ENCODE measurements at regions not wholly inside any gene's neighbourhood (a gene's known extent, or its start where the extent isn't known, plus 50 kb on each side); places are given as distances from the start of the nearest gene placed in this dataset.

DNA sequence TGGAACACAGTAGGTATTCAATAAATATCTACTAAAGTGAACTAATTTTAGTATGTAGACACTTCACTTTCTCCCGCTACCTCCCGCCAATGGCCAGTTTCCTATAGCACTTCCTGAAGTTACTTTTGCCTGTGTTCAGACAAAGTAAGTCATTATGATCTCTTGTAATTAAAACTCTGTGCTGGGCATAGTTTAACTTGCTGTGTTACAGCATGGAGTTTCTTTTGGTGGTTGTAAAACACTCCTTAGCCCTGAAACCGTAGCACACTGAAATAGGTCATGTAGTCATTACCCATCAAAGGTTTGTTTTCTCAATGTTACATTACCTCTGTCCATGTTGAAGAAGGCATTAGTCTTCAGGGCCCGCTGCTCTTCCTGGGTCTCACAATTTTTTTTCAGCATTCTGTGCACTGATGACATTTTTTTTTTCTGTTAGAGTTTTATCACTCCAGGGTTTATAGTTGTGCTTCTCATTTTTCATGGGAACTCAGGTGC is 54.0 kb upstream of the CENPW start:
- TF ChIP-seq ZNF384 (IDR thresholded peaks at IDR 0.05) (no peak), FOXA1 (IDR thresholded peaks at IDR 0.05) (no peak), SUZ12 (IDR thresholded peaks at IDR 0.05) (no peak), TARDBP (IDR thresholded peaks at IDR 0.05) (no peak), FOXK2 (IDR thresholded peaks at IDR 0.05) (no peak)
